GM21360 (cell line): ENCODE measurements at regions not wholly inside any gene's neighbourhood (a gene's known extent, or its start where the extent isn't known, plus 50 kb on each side); places are given as distances from the start of the nearest gene placed in this dataset.

Experiments used
- ATAC-seq: cut with Tn5 transposase; IDR thresholded peaks from one replicate; pipeline ENCODE4 v1.9.1; 2021; ENCODE audit warnings: mild to moderate bottlenecking, moderate library complexity; ENCODE audit not compliant: unreplicated experiment

GRCh38 chr5:167241436-167242067, 1049.9 kb upstream of the WWC1 start:
- no peak for ATAC-seq

GRCh38 chr5:167242701-167243100, 1048.7 kb upstream of the WWC1 start:
- ATAC-seq, result no peak

GRCh38 chr5:167243463-167243862, 1048.0 kb upstream of the WWC1 start:
- ATAC-seq, result no peak

GRCh38 chr5:167244583-167244982, 1046.9 kb upstream of the WWC1 start:
- no peak for ATAC-seq

GRCh38 chr5:167245868-167246267, 1045.6 kb upstream of the WWC1 start:
- ATAC-seq, result no peak

GRCh38 chr5:167247816-167248215, 1043.6 kb upstream of the WWC1 start:
- ATAC-seq, result no peak

GRCh38 chr5:167248257-167248656, 1043.2 kb upstream of the WWC1 start:
- ATAC-seq, result no peak

- no peak for ATAC-seq
These were observed 1040.4 kb upstream of the WWC1 start for GRCh38 chr5:167250996-167251395.

- ATAC-seq, result no peak
These were observed 1037.3 kb upstream of the WWC1 start for GRCh38 chr5:167254132-167254531.

- no peak for ATAC-seq
These were observed 1035.5 kb upstream of the WWC1 start for GRCh38 chr5:167255926-167256325.

- ATAC-seq, result no peak
These were observed 1031.6 kb upstream of the WWC1 start for GRCh38 chr5:167259806-167260205.

GRCh38 chr5:167261309-167262100, 1029.9 kb upstream of the WWC1 start:
- no peak for ATAC-seq

- no peak for ATAC-seq
These were observed 1028.3 kb upstream of the WWC1 start for GRCh38 chr5:167263185-167263584.

- no peak for ATAC-seq
These were observed 1027.1 kb upstream of the WWC1 start for GRCh38 chr5:167264348-167264747.

- ATAC-seq, result no peak
These were observed 1023.1 kb upstream of the WWC1 start for GRCh38 chr5:167268337-167268736.

GRCh38 chr5:167269146-167269545, 1022.3 kb upstream of the WWC1 start:
- ATAC-seq, result no peak

GRCh38 chr5:167271081-167271480, 1020.4 kb upstream of the WWC1 start:
- ATAC-seq, result no peak

- ATAC-seq, result no peak
These were observed 1019.9 kb upstream of the WWC1 start for GRCh38 chr5:167271511-167271910.

- ATAC-seq, result no peak
These were observed 1011.3 kb upstream of the WWC1 start for GRCh38 chr5:167280111-167280510.

GRCh38 chr5:167281925-167282324, 1009.5 kb upstream of the WWC1 start:
- ATAC-seq, result no peak

GRCh38 chr5:167283691-167284090, 1007.8 kb upstream of the WWC1 start:
- no peak for ATAC-seq

GRCh38 chr5:167284222-167284890, 1007.1 kb upstream of the WWC1 start:
- no peak for ATAC-seq
